ENCODE measurements at regions not wholly inside any gene's neighbourhood (a gene's known extent, or its start where the extent isn't known, plus 50 kb on each side); places are given as distances from the start of the nearest gene placed in this dataset.

DNA sequence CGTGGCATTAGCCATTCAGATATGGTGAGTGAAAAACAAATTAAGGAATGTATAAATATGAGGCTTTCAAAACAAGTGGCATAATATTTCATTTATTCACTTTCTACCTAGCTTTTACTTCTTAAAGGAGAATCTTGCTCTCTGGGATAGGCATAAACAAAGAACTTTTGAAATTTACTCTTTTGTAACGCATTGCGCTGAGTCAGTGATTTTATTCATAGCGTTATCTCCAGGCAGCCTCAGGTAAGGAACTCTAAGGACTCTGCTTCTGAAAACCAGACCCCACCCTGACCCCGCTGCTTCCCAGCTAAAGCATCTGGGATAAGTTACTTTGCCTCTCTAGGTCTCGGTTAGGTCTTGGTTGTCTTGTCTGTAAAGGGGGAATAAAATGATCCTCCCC is 234.7 kb downstream of the MYLK4 start:
- no peak for TF ChIP-seq CTCF (conservative IDR thresholded peaks at IDR 0.05; ENCODE audit: low read depth, low read length)
- H3K4me3 ChIP-seq (ENCODE audit: low read length) = no peak overlapping the region
- DNase-seq (ENCODE audit: low read depth) = no peak

GRCh38 chr6:2514965-2515543 is 235.7 kb downstream of the MYLK4 start:
- no peak for DNase-seq (ENCODE audit: low read depth)
- no peak for TF ChIP-seq CTCF (conservative IDR thresholded peaks at IDR 0.05; ENCODE audit: low read depth, low read length)
- H3K4me3 ChIP-seq (ENCODE audit: low read length) = no peak overlapping the region

- no peak overlapping the region for H3K4me3 ChIP-seq (ENCODE audit: low read length)
- no peak for DNase-seq (ENCODE audit: low read depth)
- no peak for TF ChIP-seq CTCF (conservative IDR thresholded peaks at IDR 0.05; ENCODE audit: low read depth, low read length)
These were observed 237.9 kb downstream of the MYLK4 start for GRCh38 chr6:2512802-2513201.

DNA sequence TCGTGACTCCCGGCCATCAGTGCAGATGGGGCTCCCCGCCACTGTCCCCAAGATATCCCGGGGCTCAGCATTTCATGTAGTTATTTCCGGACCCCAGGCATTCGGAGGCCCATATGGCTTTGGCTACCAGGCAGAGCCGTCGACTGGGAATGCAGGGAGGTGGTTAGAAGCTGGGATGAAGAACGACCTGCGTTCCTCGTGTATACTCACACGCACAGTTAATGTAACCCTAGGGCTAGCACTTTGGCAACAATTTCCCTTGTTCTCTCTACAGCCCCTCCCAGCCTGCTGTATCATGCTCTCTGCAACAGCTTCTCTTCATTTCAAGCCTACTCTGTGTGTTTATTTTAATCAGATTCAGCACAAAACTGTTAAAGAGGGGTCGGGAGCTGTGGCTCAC is 240.4 kb downstream of the MYLK4 start:
- no peak for DNase-seq (ENCODE audit: low read depth)
- no peak overlapping the region for H3K4me3 ChIP-seq (ENCODE audit: low read length)
- TF ChIP-seq CTCF (conservative IDR thresholded peaks at IDR 0.05; ENCODE audit: low read depth, low read length) = no peak

- no peak for DNase-seq (ENCODE audit: low read depth)
- no peak overlapping the region for H3K4me3 ChIP-seq (ENCODE audit: low read length)
- no peak for TF ChIP-seq CTCF (conservative IDR thresholded peaks at IDR 0.05; ENCODE audit: low read depth, low read length)
These were observed 241.0 kb downstream of the MYLK4 start for GRCh38 chr6:2509711-2510110.

GRCh38 chr6:2508071-2508470 is 242.7 kb downstream of the MYLK4 start:
- TF ChIP-seq CTCF (conservative IDR thresholded peaks at IDR 0.05; ENCODE audit: low read depth, low read length) = no peak
- H3K4me3 ChIP-seq (ENCODE audit: low read length) = no peak overlapping the region
- DNase-seq (ENCODE audit: low read depth) = no peak

DNA sequence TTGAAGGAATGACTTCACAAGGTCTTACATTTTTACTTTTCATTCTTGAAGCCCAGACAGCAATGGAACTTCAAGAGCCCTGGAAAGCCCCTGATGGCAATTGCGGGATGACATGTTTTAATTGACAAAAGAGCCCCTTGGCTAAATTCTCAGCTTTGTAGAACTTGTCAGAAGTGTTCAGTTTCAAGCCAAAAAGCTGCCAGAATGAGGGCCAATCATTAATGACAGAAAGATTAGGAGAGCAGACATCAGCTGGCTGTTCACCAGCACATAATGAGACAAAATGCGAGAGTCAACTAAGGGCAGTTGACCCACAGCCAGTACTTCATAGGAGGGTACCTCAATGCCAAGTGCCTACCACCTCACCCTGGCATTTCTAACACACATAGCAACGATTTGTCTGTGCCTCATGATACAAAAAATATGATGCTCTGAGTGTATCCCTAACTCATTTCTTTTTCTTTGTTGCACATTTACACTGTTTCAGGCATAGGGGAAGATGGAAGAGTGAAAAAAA is 243.1 kb downstream of the MYLK4 start:
- no peak for TF ChIP-seq CTCF (conservative IDR thresholded peaks at IDR 0.05; ENCODE audit: low read depth, low read length)

More for the DNA sequence above, 243.1 kb downstream of the MYLK4 start:
- H3K4me3 ChIP-seq (ENCODE audit: low read length) = no peak overlapping the region
- DNase-seq (ENCODE audit: low read depth) = peak; percentile 30
